ENCODE measurements at regions not wholly inside any gene's neighbourhood (a gene's known extent, or its start where the extent isn't known, plus 50 kb on each side); places are given as distances from the start of the nearest gene placed in this dataset.

GRCh38 chr9:1261879-1262766, 212.0 kb downstream of the DMRT2 start:
- DNase-seq (ENCODE audit: low spot score) (no peak), FAIRE-seq (no peak)

GRCh38 chr9:1267141-1267570, 217.0 kb downstream of the DMRT2 start:
- DNase-seq (ENCODE audit: low spot score) (no peak), FAIRE-seq (no peak)

GRCh38 chr9:1267581-1267980, 217.4 kb downstream of the DMRT2 start:
- FAIRE-seq (no peak), DNase-seq (ENCODE audit: low spot score) (no peak)

- no peak for DNase-seq (ENCODE audit: low spot score)
- FAIRE-seq = no peak
Observed at GRCh38 chr9:1269533-1270315, 219.6 kb downstream of the DMRT2 start.

GRCh38 chr9:1271367-1271766, 221.2 kb downstream of the DMRT2 start:
- FAIRE-seq = no peak

GRCh38 chr9:1271786-1272185, 221.6 kb downstream of the DMRT2 start:
- FAIRE-seq (no peak), DNase-seq (ENCODE audit: low spot score) (no peak)

More at GRCh38 chr9:1271367-1271766, 221.2 kb downstream of the DMRT2 start:
- DNase-seq (ENCODE audit: low spot score) = no peak

GRCh38 chr9:1272488-1272887, 222.3 kb downstream of the DMRT2 start:
- FAIRE-seq (no peak), DNase-seq (ENCODE audit: low spot score) (no peak)

- DNase-seq (ENCODE audit: low spot score) (no peak), FAIRE-seq (no peak)
Observed at GRCh38 chr9:1273859-1274258, 223.7 kb downstream of the DMRT2 start.

GRCh38 chr9:1274334-1274733, 224.2 kb downstream of the DMRT2 start:
- DNase-seq (ENCODE audit: low spot score) (no peak), FAIRE-seq (no peak)

GRCh38 chr9:1276474-1276873, 226.3 kb downstream of the DMRT2 start:
- no peak for FAIRE-seq
- DNase-seq (ENCODE audit: low spot score) = no peak

GRCh38 chr9:1284727-1285126, 234.6 kb downstream of the DMRT2 start:
- DNase-seq (ENCODE audit: low spot score) (no peak), FAIRE-seq (no peak)

- DNase-seq (ENCODE audit: low spot score) = no peak
- FAIRE-seq = no peak
Observed at GRCh38 chr9:1285526-1285925, 235.4 kb downstream of the DMRT2 start.

- no peak for FAIRE-seq
- no peak for DNase-seq (ENCODE audit: low spot score)
Observed at GRCh38 chr9:1292384-1292783, 242.2 kb downstream of the DMRT2 start.

GRCh38 chr9:1294641-1295258, 244.6 kb downstream of the DMRT2 start:
- no peak for DNase-seq (ENCODE audit: low spot score)
- FAIRE-seq = no peak

- DNase-seq (ENCODE audit: low spot score) (no peak), FAIRE-seq (no peak)
Observed at GRCh38 chr9:1296331-1296730, 246.2 kb downstream of the DMRT2 start.

- no peak for FAIRE-seq
- no peak for DNase-seq (ENCODE audit: low spot score)
Observed at GRCh38 chr9:1298046-1298445, 247.9 kb downstream of the DMRT2 start.

GRCh38 chr9:1300941-1301340, 250.8 kb downstream of the DMRT2 start:
- DNase-seq (ENCODE audit: low spot score) = no peak
- no peak for FAIRE-seq

GRCh38 chr9:1303932-1304331, 253.8 kb downstream of the DMRT2 start:
- FAIRE-seq (no peak), DNase-seq (ENCODE audit: low spot score) (no peak)

GRCh38 chr9:1311462-1312042, 261.4 kb downstream of the DMRT2 start:
- FAIRE-seq (no peak), DNase-seq (ENCODE audit: low spot score) (no peak)

GRCh38 chr9:1319436-1319835, 269.3 kb downstream of the DMRT2 start:
- FAIRE-seq = no peak
- no peak for DNase-seq (ENCODE audit: low spot score)

GRCh38 chr9:1320051-1320557, 269.9 kb downstream of the DMRT2 start:
- DNase-seq (ENCODE audit: low spot score) (no peak), FAIRE-seq (no peak)

All from RCC 7860 (cell line).